NCI-H446 treated with DMSO at 0.1 percent for 48 hours (cell line): ENCODE measurements at regions not wholly inside any gene's neighbourhood (a gene's known extent, or its start where the extent isn't known, plus 50 kb on each side); places are given as distances from the start of the nearest gene placed in this dataset.
A peak's percentile ranks its signal among the peaks of the same experiment; 100 is the strongest.
"Not testable (repeated sequence)": the region's sequence is repeated elsewhere in the genome, so short reads cannot be mapped to it uniquely, and the experiment has no call there.

Source experiments
- DNase-seq: peaks from one replicate; lab custom pipeline; 2025; lab: John Stamatoyannopoulos, UW

DNA sequence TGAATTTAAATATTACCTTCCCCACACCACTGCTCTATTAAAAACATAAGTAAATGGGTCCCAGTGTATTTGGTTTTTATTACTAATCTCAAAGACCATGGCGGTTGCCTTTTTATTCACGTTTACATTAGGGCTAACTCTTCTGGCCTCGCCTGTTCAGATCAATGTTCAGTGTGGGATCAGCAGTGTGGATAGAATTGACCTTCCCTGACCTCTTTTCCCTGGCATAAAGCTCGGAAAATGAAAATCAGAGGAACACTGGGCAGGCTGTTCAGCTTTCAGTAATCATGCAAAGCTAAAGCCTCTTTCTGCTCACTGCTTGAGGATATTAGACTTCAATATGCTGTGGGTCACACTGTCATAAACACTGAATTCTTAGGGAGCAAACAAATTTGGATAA, 422.6 kb upstream of the ONECUT1 start:
- no peak for DNase-seq

DNA sequence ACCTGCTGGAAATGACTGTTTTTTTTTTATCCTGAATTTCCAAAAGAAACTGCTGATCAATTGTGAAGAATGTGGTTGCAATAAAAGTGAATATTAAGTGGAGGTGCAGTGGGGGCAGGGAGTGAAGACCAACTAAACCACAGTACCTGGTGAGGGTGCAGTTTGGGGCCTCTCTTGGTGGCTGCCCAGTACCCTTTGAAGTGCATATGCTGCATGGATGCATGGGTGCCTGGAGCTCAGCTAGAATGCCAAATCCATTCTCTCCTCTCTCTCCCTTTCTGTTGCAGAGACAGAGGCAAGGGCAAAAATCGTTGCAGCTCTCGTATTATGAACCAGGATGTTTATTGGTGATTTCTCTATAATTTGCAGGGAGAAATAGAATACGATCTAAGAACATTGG, 420.5 kb upstream of the ONECUT1 start:
- no peak for DNase-seq

DNA sequence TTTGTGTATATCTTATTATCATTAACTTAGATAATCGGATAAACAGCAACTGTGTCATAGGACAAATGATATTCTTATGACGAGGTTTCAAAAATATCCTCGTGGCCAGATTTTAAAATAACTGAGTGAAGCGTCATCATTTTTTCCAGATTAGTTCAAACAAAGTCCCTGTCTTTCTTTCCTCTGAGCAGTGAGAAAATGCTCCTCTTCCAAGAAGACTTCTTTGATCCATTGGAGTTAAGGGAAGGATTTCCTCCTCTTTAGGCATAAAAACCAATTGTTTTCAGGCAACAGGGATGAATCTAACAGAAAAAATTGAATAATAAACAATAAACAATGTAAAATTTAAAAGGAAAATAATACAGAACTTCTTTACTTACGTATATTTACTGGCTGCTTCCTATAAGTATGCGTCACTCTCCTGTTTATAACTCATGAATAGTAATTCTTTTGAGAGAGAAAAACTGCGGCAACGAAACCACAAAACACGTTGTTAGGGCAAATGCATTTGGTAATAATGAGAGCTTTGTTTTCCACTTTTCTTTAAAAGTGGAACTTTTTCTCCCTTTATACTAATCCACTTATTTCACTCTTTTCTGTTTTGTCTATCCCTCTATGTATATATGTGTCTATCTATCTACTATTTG, 419.4 kb upstream of the ONECUT1 start:
- no peak for DNase-seq

DNA sequence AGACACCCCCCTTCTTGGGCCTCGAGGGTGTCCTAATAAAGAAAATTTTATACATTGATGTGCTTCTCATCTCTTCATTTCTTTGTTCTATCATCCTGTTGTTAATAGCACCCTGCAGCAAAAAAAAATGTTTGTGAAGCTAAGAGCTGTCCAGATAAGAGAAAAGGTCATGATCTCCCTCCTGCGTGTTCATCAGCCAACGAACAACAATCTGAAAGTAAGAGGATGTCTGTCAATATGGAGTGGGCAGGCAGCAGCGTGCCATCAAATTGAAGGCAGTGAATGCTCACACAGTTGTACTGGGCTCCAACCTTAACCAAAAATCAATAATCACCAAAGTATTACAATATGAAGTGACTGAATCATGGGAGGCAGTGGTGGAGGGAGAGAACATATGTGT, 418.6 kb upstream of the ONECUT1 start:
- no peak for DNase-seq

DNA sequence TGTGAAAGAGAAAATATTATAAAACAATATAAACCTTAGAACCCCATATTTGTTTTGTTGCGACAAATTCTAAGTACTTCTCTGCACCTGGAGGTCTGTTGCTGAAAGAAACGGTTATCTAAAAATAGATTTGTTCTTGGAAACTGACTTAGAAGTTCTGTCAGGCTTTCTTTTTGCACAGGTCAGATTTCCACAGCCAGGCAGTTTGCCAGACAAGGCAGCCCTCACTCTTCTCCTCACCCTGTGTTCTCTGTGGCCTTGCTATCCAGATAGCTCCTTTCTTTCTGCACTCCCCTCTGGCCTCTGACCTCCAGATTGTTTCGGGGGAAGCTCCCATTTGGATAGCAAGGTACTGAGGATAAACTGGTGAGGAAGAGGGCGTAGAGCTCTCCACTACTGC, 413.3 kb upstream of the ONECUT1 start:
- DNase-seq = no peak

DNA sequence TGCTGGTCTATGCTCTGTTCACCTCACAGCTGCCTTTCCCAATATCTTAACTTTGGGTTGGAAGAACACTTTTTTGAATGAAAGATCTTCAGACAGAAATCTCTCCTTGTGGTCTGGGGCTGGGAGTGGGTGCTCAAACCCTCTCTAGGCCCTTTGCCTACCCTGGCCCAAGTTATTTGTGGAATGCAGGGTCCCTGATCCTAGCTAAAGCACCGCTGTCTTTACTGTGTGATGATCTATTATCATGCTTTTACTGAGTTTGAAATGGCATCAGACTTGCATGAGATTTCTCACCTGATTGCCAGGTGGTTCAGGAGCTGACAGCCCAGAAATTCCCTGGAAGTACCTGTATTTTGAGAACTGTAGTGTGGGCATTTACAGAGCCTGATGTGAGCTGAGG, 412.7 kb upstream of the ONECUT1 start:
- DNase-seq = no peak

DNA sequence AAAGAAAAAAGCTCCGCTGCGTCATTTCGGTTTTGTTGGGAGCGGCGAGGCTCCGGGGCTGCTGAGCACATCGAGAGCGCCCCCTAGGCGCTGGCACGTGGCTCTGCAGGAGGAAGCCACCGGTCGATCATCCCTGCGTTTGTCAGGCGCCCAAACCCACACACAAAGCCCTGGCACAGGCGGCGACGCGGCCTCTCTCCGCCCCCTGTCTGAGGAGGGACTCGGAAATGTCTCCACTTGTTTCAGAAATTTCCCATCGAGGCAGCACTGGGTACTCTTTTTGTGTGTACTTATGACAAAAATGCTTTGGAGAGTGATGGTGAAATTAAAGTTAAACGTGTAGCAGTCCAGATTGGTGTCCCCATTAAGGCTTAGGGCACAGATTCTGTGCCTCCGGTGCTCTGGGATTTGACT, 407.3 kb upstream of the ONECUT1 start:
- peak; percentile 50 for DNase-seq

DNA sequence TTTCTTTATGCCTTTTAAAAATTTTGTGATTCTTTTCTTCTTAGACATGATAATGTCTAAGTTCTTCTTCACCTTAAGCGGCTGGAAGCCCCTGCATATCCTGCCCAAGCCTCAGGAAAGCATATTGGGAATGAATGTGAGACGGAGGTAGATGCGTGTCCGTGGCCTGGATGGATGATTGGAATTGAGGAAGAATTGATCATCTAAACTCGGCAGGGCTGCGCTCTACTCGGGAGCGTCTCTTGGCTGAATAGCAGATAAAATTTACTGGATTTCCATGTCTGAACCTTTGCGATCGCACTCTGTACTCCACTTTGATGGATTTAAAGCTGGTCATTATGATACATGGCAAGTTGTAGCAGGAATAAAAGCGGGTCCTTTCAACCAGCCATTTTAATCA, 406.7 kb upstream of the ONECUT1 start:
- no peak for DNase-seq

DNA sequence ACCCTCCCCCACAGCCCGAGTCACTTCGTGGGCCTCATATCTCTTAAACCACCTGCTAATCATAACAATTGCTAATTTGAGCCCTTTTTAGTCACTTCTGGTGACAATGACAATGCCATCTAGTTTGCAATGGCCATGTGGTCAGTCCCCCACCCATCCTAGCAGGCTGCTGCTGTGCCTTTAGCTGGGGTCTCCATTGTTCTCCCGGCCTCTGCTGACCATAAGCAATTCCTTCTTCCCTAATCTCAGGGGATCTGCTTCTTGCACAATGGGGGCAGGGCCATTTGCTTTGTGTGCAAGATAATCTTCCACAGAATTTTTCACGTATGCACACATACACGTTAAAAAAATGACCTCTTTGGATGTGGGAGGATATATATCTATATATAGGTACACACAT, 406.1 kb upstream of the ONECUT1 start:
- no peak for DNase-seq

DNA sequence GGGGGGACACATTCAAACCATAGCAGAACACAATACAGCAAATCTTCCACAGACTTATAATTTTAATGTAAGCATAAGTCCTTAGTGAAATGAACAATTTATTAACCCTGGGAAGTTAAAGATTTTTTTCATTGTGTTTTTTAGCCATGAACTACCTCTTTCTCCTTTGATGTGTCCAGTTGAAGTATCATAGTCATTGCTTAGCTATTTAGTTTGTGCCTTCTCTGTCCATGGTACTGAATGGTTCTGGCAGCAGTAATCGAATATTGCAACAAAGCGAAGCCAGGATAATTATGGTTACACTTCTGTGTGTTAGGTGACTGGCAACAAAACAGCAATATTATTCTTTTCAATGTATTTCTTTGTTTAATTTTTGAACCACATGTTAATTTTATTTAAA, 403.0 kb upstream of the ONECUT1 start:
- no peak for DNase-seq

DNA sequence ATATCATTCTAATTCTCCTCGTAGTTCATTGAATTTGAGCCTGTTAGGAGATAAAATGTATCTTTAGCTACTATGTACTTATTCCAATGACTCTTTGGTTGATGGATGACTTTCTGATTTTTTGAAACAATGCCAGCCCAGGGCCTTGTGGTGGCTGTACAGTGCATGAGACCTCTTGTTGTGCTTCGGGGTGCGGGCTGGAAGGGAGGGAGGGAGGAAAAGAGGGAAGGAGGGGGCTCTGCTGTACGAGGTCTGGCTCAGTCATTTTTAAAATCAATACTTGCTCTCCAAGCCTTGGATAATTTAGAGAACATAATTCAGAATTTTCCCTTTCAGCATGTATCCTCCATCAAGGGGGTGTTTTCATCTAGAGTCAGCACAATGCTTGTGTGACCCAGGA, 399.7 kb upstream of the ONECUT1 start:
- no peak for DNase-seq

DNA sequence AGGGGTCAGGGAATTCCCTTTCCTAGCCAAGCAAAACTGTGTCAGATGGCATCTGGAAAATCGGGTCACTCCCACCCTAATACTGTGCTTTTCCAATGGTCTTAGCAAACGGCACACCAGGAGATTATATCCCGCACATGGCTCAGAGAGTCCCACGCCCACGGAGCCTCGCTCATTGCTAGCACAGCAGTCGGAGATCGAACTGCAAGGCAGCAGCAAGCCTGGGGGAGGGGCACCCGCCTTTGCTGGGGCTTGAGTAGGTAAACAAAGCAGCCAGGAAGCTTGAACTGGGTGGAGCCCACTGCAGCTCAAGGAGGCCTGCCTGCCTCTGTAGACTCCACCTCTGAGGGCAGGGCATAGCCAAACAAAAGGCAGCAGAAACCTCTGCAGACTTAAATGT, 393.3 kb upstream of the ONECUT1 start:
- not testable (repeated sequence) for DNase-seq

DNA sequence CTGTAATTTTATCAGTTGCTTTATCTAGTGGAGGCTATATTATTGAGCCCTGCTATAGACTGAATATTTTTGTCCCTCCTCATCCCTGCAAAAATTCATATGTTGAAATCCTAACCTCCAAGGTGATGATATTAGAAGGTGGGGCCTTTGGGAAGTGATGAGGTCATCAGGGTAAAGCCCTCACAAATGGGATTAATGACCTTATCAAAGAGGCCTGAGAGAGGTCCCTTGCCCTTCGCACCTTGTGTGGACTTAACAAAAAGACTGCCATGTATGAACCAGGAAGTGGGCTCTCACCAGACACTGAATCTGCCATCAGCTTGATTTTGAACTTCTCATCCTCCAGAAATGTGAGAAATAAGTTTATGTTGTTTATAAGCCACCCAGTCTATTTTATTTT, 381.4 kb upstream of the ONECUT1 start:
- DNase-seq = no peak

DNA sequence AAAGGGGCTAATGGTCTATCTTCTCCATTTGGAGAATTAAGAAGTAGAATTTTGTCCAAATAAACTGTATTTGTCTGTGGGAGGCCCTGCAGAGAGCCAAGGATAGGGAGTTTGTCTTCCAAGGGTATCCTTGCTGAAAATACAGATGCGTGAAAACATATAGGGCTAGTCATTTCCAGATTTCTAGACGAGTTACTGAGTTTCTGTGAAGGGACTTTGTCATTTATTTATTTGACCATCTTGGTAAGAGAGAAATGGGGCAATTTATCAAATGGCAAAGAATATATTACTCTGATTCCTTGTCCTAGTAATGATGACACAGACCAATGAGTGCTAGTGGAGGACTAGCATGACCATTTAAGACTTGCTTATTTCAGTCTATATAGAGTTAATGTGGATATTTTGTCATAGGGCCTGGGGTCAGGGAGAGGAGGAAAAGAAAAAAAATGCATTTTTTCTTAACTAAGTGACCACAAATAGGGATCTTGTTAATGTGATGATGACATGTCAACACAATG, 376.6 kb upstream of the ONECUT1 start:
- no peak for DNase-seq

DNA sequence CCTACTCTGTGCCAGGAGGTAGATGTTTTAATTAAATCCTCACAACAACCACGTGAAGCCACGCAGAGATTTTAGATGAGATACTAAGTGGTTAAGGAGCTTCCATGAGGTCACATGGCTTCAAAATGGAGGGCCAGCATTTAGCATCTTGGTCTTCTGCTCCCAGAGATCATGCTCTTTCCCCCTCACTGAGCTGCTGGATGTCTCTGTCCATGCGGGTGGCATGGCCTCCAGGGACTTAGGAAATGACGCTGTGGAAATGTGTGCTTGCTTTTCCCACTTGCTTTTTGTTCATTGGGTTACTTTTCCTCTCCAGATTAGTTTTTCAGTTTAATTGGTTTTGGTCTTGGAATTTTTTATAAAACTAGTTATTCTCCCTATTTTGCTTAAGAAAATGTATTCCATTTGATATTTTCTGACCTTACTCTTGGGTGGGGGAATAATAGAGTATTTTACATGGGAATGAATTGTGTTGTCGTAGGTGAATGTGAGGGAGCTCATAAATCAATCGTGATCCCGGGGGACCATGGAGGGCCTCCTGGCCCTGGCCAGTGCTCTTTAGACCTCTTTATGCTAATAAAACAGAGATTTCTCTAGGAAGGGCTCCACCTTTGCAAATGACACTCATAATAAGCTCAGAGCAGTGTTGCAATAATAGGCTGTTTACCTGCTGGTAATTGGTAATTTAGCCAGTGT, 376.0 kb upstream of the ONECUT1 start:
- no peak for DNase-seq

DNA sequence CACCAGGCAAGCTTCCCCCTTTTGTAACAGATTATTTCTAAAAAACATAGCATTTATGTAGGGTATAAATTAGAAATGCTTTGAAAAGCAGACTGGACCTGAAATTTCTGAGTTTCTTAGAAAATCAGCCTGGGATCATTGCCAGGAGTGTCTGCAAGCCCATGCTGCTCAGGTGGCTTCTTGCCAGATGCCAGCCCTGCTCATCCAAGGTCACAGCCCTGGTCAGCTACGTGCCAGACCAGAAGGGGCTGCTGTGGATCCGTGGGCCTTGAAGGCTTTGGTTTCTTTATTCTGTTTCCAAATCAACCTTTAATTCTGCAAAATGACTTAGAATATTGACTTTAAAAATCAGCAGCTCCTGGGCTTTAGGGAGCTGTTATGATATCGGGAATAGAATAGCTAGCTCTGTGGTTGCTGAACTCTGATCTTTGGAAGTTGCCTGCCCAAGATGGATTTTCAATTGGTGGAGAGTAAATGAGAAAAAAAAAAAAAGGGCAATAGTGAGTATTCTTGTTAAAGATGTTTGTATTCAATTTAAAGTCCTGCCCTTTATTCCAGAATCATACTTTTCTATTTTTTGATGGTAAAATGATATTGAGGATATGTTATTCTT, 370.1 kb upstream of the ONECUT1 start:
- DNase-seq = peak; percentile 18

DNA sequence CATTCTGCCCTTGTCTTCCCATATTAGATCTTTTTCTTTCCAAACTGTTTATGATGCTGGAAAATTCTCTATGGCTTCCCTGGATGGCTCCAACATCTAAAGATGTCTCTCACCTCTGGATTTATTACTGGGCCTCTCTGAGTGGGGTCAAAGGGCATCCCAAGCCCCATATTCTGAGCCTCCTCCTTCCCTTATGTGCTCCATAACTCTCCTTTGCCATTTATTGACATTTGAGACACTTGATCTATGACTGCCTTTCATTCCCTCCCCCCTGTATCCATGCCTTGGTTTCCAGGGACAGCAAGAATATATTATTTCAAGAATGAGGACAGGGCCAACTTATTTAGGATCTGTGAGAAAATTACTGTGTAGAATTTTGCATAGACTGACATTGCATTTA, 369.3 kb upstream of the ONECUT1 start:
- no peak for DNase-seq

DNA sequence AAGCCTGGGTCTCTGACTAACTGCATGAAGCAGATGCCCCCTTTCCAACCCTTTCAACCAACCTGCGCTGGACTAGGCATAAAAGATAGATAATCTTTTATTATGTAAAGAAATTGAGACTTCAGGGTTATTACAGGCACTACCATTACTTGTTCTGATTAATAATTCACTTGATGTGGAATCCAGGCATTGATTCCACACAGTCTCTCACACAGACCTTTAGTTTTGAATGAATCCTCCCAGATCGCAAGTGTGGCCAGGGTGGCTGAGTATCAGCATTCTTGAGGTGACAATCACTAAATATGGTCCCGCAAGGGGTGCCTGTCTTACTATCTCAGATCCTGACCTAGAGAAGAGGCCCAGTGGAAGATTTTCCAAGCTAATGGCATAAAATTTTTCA, 368.9 kb upstream of the ONECUT1 start:
- no peak for DNase-seq

DNA sequence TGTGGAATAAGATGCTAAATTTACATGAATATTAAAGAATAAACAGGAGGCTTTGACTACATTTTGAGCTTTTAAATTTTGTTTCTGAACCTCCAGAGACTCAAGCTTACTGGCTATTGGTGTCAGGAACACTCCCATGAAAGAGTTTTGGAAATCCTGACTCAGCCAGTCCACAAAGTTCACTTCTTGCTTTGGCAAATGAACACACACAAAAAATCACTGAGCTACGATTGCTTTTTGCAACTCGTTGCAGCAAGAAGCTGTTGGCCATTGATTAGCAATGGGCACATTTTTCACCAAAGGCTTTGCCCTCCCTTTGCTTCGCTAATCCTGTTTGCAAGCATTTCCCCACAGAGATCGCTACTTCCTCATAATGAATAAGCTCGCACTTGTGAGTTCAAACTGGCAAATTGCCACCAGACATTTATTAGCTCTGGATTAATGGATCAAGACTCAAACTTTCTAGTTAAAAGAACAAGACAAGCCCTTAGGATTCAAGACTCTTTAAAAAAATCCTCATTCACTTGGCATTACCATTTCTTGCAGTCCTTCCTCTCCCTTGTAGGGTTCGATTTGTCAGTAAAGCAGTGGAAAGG, 343.2 kb upstream of the ONECUT1 start:
- no peak for DNase-seq

DNA sequence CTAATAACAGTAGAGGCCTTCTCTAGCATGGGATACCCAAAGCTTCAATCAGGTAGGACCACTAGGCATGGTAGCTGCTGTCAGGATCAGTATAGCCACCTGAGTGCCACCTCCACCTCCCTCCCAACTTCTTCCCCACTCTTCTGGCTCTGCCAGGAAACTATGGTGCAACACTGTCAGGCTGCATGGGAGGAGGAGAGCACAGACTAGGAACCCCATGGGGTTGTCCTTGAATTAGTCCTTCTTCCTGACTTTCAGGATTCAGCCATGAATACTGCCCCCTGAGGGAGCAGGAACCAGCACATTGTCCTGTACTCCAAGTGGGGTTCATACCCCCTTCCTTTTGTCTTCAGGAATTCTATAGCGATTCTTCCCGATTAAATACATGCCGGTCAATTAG, 340.8 kb upstream of the ONECUT1 start:
- no peak for DNase-seq

DNA sequence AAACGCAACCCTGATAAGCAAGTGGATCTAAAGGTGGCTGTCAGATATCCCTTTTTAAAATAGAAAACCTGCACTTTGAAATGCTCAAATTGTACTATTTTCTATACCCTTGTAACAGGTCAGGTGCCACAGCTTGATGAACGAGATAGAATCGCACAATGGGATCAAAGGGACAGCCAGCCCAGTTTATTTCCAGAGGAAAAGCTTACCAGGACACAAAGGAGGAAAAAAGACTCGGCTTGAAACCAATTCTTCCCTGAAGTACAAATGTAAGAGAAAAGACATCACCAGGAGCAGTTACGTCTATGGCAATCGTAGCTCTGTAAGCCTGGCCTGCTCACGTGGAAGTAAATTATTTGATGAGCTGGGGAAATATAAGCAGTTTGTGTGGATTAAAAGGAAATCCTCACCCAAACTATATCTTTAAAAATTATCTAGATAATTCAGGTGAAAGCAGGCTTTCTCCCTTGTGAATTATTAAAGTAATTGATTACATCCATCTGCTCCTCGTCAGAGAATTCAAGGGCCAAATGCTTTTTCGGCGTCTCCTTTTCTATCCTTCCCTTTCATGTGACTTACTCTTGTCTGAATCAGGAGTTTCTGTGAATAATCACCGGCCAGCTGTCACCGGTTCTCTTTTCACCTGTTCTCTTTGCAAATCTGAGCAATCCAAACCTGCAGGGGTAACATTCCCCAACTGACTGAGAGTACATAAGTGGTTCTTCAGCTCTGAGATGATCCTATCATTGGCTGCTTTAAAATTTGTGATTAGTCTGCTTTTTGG, 339.2 kb upstream of the ONECUT1 start:
- DNase-seq = no peak

DNA sequence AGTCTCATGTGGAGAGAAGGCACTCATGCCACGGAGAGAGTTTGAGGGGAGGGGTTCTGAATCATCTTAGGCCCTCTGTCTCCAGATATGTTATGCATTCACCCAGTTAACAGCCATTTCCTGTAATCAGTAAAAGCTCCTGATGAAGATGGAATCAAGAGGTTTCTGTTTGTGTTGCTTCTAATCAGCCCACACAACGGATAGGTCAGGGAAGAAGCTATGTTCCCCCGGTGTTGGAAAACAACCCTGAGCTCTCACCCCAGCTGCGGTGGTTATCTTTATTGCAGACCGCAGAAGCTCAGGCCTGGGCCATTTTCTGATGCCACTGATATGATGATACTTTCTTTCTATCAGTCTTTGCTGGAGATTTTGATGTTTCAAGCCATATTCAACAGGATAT, 338.5 kb upstream of the ONECUT1 start:
- no peak for DNase-seq
